ENCODE measurements at regions not wholly inside any gene's neighbourhood (a gene's known extent, or its start where the extent isn't known, plus 50 kb on each side); places are given as distances from the start of the nearest gene placed in this dataset.

- H3K36me3 Mint-ChIP-seq (ENCODE audit: low read depth): peaks cover 2% of the 10 kb centered on the region
- peaks cover 32% of the 10 kb centered on the region for H3K9me3 Mint-ChIP-seq (ENCODE audit: low read depth)
- no peak for TF ChIP-seq CTCF (IDR thresholded peaks at IDR 0.05)
- peaks cover 14% of the 10 kb centered on the region for H3K4me1 Mint-ChIP-seq (ENCODE audit: low read depth)
- DNase-seq (ENCODE audit: low spot score): no peak
- H3K27me3 Mint-ChIP-seq (ENCODE audit: low read depth): no peaks in the 10 kb centered on the region
- no peak overlapping the region for H3K27ac Mint-ChIP-seq (ENCODE audit: unreplicated experiment)
- no peak overlapping the region for H3K4me3 Mint-ChIP-seq (ENCODE audit: unreplicated experiment)
These were observed 239.1 kb upstream of the MEOX2 start for GRCh38 chr7:15925608-15926007.

- no peak for TF ChIP-seq CTCF (IDR thresholded peaks at IDR 0.05)
- no peak for DNase-seq (ENCODE audit: low spot score)
- Mint-ChIP-seq H3K9me3 (ENCODE audit: low read depth) (peaks cover 32% of the 10 kb centered on the region), H3K4me3 (ENCODE audit: unreplicated experiment) (no peak overlapping the region), H3K27ac (ENCODE audit: unreplicated experiment) (no peak overlapping the region), H3K36me3 (ENCODE audit: low read depth) (peaks cover 2% of the 10 kb centered on the region), H3K27me3 (ENCODE audit: low read depth) (no peaks in the 10 kb centered on the region), H3K4me1 (ENCODE audit: low read depth) (peaks cover 14% of the 10 kb centered on the region)
These were observed 238.4 kb upstream of the MEOX2 start for GRCh38 chr7:15924910-15925309.

- peak overlapping the region; percentile 76 for H3K27ac Mint-ChIP-seq (ENCODE audit: unreplicated experiment)
These were observed 235.5 kb upstream of the MEOX2 start for GRCh38 chr7:15922002-15922401.

GRCh38 chr7:15921576-15921975 lies 235.1 kb upstream of the MEOX2 start:
- DNase-seq (ENCODE audit: low spot score): no peak
- Mint-ChIP-seq H3K4me1 (ENCODE audit: low read depth) (peaks cover 31% of the 10 kb centered on the region), H3K4me3 (ENCODE audit: unreplicated experiment) (no peak overlapping the region)

More at GRCh38 chr7:15922002-15922401, 235.5 kb upstream of the MEOX2 start:
- Mint-ChIP-seq H3K27me3 (ENCODE audit: low read depth) (no peaks in the 10 kb centered on the region), H3K9me3 (ENCODE audit: low read depth) (peaks cover 22% of the 10 kb centered on the region), H3K36me3 (ENCODE audit: low read depth) (no peaks in the 10 kb centered on the region), H3K4me3 (ENCODE audit: unreplicated experiment) (no peak overlapping the region), H3K4me1 (ENCODE audit: low read depth) (peaks cover 27% of the 10 kb centered on the region)
- DNase-seq (ENCODE audit: low spot score): no peak
- TF ChIP-seq CTCF (IDR thresholded peaks at IDR 0.05): no peak

GRCh38 chr7:15920953-15921352 lies 234.5 kb upstream of the MEOX2 start:
- Mint-ChIP-seq H3K4me3 (ENCODE audit: unreplicated experiment) (no peak overlapping the region), H3K27ac (ENCODE audit: unreplicated experiment) (no peak overlapping the region), H3K4me1 (ENCODE audit: low read depth) (peaks cover 33% of the 10 kb centered on the region), H3K36me3 (ENCODE audit: low read depth) (no peaks in the 10 kb centered on the region), H3K9me3 (ENCODE audit: low read depth) (peaks cover 12% of the 10 kb centered on the region), H3K27me3 (ENCODE audit: low read depth) (no peaks in the 10 kb centered on the region)
- no peak for DNase-seq (ENCODE audit: low spot score)
- TF ChIP-seq CTCF (IDR thresholded peaks at IDR 0.05): no peak

More at GRCh38 chr7:15921576-15921975, 235.1 kb upstream of the MEOX2 start:
- Mint-ChIP-seq H3K36me3 (ENCODE audit: low read depth) (no peaks in the 10 kb centered on the region), H3K27ac (ENCODE audit: unreplicated experiment) (peak overlapping the region; percentile 33), H3K9me3 (ENCODE audit: low read depth) (peaks cover 18% of the 10 kb centered on the region), H3K27me3 (ENCODE audit: low read depth) (no peaks in the 10 kb centered on the region)
- peak; percentile 70 for TF ChIP-seq CTCF (IDR thresholded peaks at IDR 0.05)

Data from chondrocyte (in vitro differentiated cells).